ENCODE measurements at regions not wholly inside any gene's neighbourhood (a gene's known extent, or its start where the extent isn't known, plus 50 kb on each side); places are given as distances from the start of the nearest gene placed in this dataset.
"Not testable (repeated sequence)": the region's sequence is repeated elsewhere in the genome, so short reads cannot be mapped to it uniquely, and the experiment has no call there.

- H3K4me3 ChIP-seq (ENCODE audit: low read length): no peak overlapping the region
- DNase-seq (ENCODE audit: low read depth): no peak
- TF ChIP-seq CTCF (IDR thresholded peaks at IDR 0.05; ENCODE audit: insufficient read depth, low read depth, low read length, missing control alignments): no peak
These were observed 273.6 kb downstream of the CYRIA start for GRCh38 chr2:16391986-16392385.

GRCh38 chr2:16390561-16390960 is 275.1 kb downstream of the CYRIA start:
- H3K4me3 ChIP-seq (ENCODE audit: low read length): no peak overlapping the region
- DNase-seq (ENCODE audit: low read depth): no peak
- TF ChIP-seq CTCF (IDR thresholded peaks at IDR 0.05; ENCODE audit: insufficient read depth, low read depth, low read length, missing control alignments): no peak

GRCh38 chr2:16389611-16390010 is 276.0 kb downstream of the CYRIA start:
- DNase-seq (ENCODE audit: low read depth): no peak
- H3K4me3 ChIP-seq (ENCODE audit: low read length): no peak overlapping the region
- no peak for TF ChIP-seq CTCF (IDR thresholded peaks at IDR 0.05; ENCODE audit: insufficient read depth, low read depth, low read length, missing control alignments)

GRCh38 chr2:16388199-16388830 is 277.3 kb downstream of the CYRIA start:
- not testable (repeated sequence) for DNase-seq (ENCODE audit: low read depth); H3K4me3 ChIP-seq (ENCODE audit: low read length)

- H3K4me3 ChIP-seq (ENCODE audit: low read length): no peak overlapping the region
- TF ChIP-seq CTCF (IDR thresholded peaks at IDR 0.05; ENCODE audit: insufficient read depth, low read depth, low read length, missing control alignments): no peak
- no peak for DNase-seq (ENCODE audit: low read depth)
These were observed 278.1 kb downstream of the CYRIA start for GRCh38 chr2:16387461-16387984.

GRCh38 chr2:16386431-16386830 is 279.2 kb downstream of the CYRIA start:
- no peak for TF ChIP-seq CTCF (IDR thresholded peaks at IDR 0.05; ENCODE audit: insufficient read depth, low read depth, low read length, missing control alignments)
- no peak for DNase-seq (ENCODE audit: low read depth)
- H3K4me3 ChIP-seq (ENCODE audit: low read length): no peak overlapping the region

GRCh38 chr2:16386031-16386430 is 279.6 kb downstream of the CYRIA start:
- TF ChIP-seq CTCF (IDR thresholded peaks at IDR 0.05; ENCODE audit: insufficient read depth, low read depth, low read length, missing control alignments): no peak
- no peak for DNase-seq (ENCODE audit: low read depth)
- H3K4me3 ChIP-seq (ENCODE audit: low read length): no peak overlapping the region

Data from epithelial cell of esophagus (primary cell).